ENCODE measurements at regions not wholly inside any gene's neighbourhood (a gene's known extent, or its start where the extent isn't known, plus 50 kb on each side); places are given as distances from the start of the nearest gene placed in this dataset.
"Not testable (repeated sequence)": the region's sequence is repeated elsewhere in the genome, so short reads cannot be mapped to it uniquely, and the experiment has no call there.

GRCh38 chr6:68007717-68008116 is 627.4 kb upstream of the ADGRB3 start:
- no peak for DNase-seq

GRCh38 chr6:67986694-67987232 is 648.3 kb upstream of the ADGRB3 start:
- DNase-seq = no peak

DNA sequence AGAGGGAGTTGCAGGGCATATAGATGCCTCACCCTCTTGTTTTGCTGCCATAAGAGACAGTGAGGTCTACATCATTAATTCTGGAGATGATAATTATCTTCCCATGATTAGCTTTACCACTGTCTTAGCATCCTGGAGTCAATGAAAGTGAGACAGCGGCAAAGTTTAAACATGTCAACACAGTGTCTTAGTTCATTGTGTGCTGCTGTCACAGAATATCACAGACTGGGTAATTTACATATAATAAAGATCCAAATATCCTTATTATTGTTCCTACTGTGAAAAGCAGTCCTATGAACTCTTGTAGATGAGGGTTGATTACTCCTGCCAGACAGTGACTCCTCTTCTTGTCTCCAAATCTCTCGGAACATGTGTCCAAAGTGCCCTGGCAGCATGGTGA is 658.6 kb upstream of the ADGRB3 start:
- no peak for DNase-seq

- no peak for DNase-seq
These were observed 660.2 kb upstream of the ADGRB3 start for GRCh38 chr6:67974931-67975330.

GRCh38 chr6:67971812-67972211 is 663.3 kb upstream of the ADGRB3 start:
- DNase-seq = no peak

DNA sequence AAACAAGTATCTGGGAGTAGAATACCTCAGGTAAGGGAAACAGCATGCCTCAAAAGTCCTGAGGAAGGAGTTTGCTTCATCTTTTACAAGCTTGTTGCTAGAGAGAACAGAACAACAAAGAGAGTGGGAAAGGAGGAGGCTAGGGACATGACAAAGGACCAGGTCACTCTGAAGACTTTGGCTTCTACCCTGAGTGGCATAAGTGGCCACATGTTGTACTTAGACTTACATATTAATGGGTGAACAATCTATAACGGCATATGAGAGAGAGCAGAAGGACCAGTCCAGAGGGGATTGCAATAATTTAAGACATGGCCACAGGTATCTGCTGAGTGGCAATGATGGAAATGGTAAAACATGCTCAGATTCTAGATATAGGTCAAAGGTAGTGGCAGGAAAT is 668.3 kb upstream of the ADGRB3 start:
- DNase-seq = no peak

DNA sequence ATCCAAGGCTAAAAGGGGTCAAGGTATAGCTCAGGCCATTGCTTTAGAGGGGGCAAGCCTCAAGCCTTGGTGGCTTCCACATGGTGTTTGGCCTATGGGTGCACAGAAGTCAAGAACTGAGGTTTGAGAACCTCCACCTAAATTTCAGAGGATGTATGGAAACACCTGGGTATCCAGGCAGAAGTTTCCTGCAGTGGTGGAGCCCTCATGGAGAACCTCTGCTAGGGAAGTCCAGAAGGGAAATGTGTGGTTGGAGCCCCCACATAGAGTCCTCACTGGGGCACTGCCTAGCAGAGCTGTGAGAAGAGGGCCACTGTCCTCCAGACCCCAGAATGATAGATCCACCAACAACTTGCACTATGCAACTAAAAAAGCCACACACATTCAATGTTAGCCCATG is 678.7 kb upstream of the ADGRB3 start:
- no peak for DNase-seq

- DNase-seq = no peak
These were observed 682.1 kb upstream of the ADGRB3 start for GRCh38 chr6:67952948-67953347.

DNA sequence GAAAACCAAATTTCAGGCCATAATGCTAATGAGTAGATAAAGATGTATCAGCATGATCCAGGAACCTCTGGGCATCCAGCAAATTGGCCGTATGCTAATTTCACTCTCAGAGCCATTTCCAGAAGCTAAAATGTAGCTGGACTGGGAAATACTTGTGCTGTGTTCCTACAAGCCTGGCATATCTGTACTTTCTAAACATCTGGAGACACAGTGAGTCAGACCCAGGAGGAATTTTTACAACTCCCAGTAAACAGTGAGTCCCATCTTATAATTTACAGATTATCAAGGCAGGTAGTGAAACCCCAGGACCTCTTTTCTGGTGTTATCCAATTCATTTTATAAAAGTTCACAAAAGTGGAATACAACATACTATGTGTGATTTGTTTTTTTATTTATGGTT is 683.0 kb upstream of the ADGRB3 start:
- no peak for DNase-seq

DNA sequence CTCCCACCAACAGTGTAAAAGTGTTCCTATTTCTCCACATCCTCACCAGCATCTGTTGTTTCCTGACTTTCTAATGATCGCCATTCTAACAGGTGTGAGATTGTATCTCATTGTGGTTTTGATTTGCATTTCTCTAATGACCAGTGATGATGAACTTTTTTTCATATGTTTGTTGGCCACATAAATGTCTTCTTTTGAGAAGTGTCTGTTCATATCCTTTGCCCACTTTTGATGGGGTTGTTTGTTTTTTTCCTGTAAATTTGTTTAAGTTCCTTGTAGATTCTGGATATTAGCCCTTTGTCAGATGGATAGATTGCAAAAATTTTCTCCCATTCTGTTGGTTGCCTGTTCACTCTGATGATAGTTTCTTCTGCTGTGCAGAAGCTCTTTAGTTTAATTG is 687.3 kb upstream of the ADGRB3 start:
- DNase-seq = not testable (repeated sequence)

GRCh38 chr6:67935976-67936477 is 699.1 kb upstream of the ADGRB3 start:
- no peak for DNase-seq

DNA sequence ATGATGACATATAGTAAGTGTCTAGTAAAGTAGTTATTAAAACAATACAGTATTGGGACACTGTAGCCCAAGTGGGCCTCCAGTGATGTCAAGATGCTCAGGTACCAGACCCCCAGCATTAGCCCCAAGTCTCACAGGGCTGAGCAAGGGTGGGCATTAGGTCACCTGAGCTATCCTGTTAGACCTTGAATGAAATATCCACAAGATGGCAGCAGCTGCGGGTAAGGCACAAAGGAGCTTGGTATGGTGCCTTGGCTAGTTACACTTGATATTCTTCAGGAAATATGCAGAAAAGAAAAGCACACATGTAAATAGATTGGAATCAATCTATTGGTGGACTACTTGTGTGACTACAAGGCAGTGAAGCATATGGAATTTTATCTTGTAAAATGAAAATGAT is 701.8 kb upstream of the ADGRB3 start:
- no peak for DNase-seq

GRCh38 chr6:67922588-67922987 is 712.5 kb upstream of the ADGRB3 start:
- DNase-seq = not testable (repeated sequence)

DNA sequence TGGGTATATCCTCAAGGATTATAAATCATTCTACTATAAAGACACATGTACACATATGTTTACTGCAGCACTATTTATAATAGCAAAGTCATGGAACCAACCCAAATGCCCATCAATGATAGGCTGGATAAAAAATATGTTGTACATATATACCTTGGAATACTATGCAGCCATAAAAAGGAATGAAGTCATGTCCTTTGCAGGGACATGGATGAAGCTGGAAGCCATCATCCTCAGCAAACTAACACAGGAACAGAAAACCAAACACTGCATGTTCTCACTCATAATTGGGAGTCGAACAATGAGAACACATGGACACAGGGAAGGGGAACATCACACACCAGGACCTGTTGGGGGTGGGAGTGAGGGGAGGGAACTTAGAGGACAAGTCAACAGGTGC is 715.0 kb upstream of the ADGRB3 start:
- not testable (repeated sequence) for DNase-seq

- no peak for DNase-seq
These were observed 718.7 kb upstream of the ADGRB3 start for GRCh38 chr6:67916399-67916798.

DNA sequence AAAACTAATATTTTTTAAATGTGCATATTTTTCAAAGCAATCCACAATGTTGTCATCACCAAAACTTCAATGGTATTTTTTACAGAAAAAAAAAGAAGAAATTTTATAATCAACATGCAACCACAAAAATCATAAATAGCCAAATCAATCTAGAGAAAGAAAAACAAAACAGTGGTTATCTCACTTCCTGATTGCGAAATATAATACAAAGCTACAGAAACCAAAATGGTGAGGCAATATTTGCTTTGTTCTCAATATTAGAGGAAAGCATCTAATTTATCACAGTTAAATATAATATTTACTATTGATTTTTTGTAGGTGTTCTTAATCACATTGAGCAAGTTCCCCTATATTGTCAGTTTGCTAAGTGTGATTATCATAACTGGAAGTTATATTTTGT is 720.7 kb upstream of the ADGRB3 start:
- DNase-seq = peak; percentile 10

GRCh38 chr6:67909354-67909753 is 725.7 kb upstream of the ADGRB3 start:
- no peak for DNase-seq

DNA sequence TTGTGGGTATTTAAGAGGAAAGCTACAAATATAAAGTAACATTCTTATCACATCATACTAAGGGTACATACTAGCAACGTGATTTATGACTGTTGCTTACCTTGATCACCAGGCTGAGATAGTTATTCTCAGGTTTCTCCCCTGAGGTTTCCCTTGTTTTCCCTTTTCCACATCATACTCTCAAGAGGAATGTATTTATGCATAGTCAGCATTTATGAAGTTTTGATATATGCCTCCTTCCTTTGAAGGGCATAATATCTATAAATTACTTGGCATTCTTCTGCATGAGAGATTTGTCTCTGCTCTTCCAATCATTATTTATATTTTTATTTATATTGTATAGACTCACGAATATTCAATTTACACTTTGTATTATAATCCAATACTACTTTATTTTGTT is 726.7 kb upstream of the ADGRB3 start:
- no peak for DNase-seq

- DNase-seq = not testable (repeated sequence)
These were observed 730.3 kb upstream of the ADGRB3 start for GRCh38 chr6:67904735-67905134.

- no peak for DNase-seq
These were observed 736.2 kb upstream of the ADGRB3 start for GRCh38 chr6:67898875-67899274.

- peak; percentile 1 for DNase-seq
These were observed 737.0 kb upstream of the ADGRB3 start for GRCh38 chr6:67897998-67898607.

GRCh38 chr6:67896476-67896875 is 738.6 kb upstream of the ADGRB3 start:
- no peak for DNase-seq

GRCh38 chr6:67889682-67889995 is 745.4 kb upstream of the ADGRB3 start:
- no peak for DNase-seq

DNA sequence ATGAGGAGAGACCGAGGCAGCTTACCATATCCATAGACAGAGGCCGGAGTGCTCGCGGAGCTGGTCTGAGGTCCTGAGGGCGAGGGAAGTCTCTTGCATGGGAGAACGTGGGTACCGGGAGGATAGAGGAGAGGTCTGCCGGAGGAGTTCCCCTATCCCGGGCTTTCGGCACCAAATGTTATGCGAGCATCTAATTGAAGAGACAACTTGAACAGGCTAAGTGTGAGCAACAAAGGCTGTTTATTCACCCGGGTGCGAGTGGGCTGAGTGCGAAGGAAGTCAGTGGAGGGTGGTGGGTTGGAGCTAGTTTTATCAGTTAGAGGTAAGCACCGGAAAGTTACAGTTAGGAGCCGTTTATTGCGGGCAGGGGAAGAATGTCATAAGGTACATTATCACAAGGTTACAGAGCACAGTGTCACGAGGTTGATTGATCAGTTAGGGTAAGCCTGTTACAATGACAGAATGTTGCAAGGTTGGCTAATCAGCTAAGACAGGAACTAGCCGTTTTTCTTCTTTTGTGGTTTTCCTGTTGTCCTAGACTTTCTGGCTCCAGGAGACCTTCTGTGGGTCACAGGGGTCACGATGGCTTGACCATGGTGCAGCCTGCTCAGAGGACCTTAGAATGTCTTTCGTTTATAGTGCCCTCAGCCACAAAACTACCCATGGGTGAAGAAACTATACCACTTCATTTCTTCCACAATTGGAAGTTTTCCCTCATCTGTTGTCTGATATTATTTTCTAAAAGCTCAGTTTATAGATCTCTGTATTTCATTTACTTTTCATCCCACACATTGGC is 746.0 kb upstream of the ADGRB3 start:
- DNase-seq = peak; percentile 45

DNA sequence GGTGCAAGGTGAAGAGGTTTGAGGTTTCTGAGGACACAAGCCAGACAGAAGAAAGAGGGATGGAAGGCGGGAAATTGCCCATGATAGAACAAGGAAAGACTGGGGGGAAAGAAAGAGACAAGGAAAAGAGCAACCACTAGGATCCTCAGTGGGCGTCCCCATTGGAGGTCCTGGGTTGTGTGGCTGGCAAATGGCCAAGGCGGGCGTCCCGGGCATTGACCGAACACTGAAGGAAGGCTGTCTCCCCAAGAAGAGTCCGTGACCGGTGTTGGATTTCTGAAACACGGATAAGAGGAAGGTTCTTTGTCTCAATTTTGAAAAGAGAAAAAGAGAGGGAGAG is 746.6 kb upstream of the ADGRB3 start:
- no peak for DNase-seq

Measured in hematopoietic multipotent progenitor cell treated with erythropoietin and hydrocortisone succinate and interleukin-3 and kit ligand, for 6 days (in vitro differentiated cells).